Fibroblast of lung (primary cell): ENCODE measurements at regions not wholly inside any gene's neighbourhood (a gene's known extent, or its start where the extent isn't known, plus 50 kb on each side); places are given as distances from the start of the nearest gene placed in this dataset.

Experiments
- DNase-seq, 2 donors: peaks; one replicate each; pipeline versions ENCODE4 v3.0.0 to v3.0.0-alpha.2; 2010; ENCODE audit warnings: low read depth in 2 of 2
- H2AFZ ChIP-seq: 2 replicates; pipeline ENCODE4 v1.5.1; 2012; ENCODE audit warnings: low read length, control low read depth, inconsistent platforms
- H3K27ac ChIP-seq: 2 replicates; pipeline ENCODE4 v1.5.1; 2011; ENCODE audit warnings: low read length, control low read depth; ENCODE audit not compliant: insufficient read depth
- H3K27me3 ChIP-seq: 2 replicates; pipeline ENCODE4 v1.5.1; 2011; ENCODE audit warnings: mild to moderate bottlenecking, low read length; ENCODE audit not compliant: control insufficient read depth, insufficient read depth
- H3K36me3 ChIP-seq: 2 replicates; pipeline ENCODE4 v1.5.1; 2011; ENCODE audit warnings: low read length; ENCODE audit not compliant: control insufficient read depth, insufficient read depth
- H3K4me1 ChIP-seq: 2 replicates; pipeline ENCODE4 v1.5.1; 2011; ENCODE audit warnings: low read length; ENCODE audit not compliant: control insufficient read depth, insufficient read depth; ENCODE audit errors: extremely low read depth
- H3K4me2 ChIP-seq: 2 replicates; pipeline ENCODE4 v1.5.1; 2011; ENCODE audit warnings: low read length, control low read depth; ENCODE audit not compliant: insufficient read depth; ENCODE audit errors: extremely low read depth
- H3K4me3 ChIP-seq, 4 experiments: fragments of 200-600 bp in 1 of 4; sonication (generic) in 1 of 4; replicated peaks in 1 of 4; 2 replicates each; pipeline ENCODE4 v1.5.1; 2011 to 2016; ENCODE audit warnings: low read length in 4 of 4, low read depth in 3 of 4, mild to moderate bottlenecking in 3 of 4, control low read depth in 2 of 4, inconsistent platforms in 1 of 4, mixed read lengths in 1 of 4; ENCODE audit not compliant: insufficient read depth in 1 of 4; ENCODE audit errors: control extremely low read depth in 1 of 4
- H3K79me2 ChIP-seq: 2 replicates; pipeline ENCODE4 v1.5.1; 2012; ENCODE audit warnings: mild to moderate bottlenecking, low read length, inconsistent platforms; ENCODE audit not compliant: control insufficient read depth, insufficient read depth
- H3K9ac ChIP-seq: 2 replicates; pipeline ENCODE4 v1.5.1; 2011; ENCODE audit warnings: mild to moderate bottlenecking, low read length, control low read depth; ENCODE audit not compliant: insufficient read depth
- H3K9me3 ChIP-seq: 2 replicates; pipeline ENCODE4 v1.5.1; 2012; ENCODE audit warnings: low read depth, low read length; ENCODE audit not compliant: control insufficient read depth, insufficient read depth
- H4K20me1 ChIP-seq: 2 replicates; pipeline ENCODE4 v1.5.1; 2011; ENCODE audit warnings: low read length; ENCODE audit not compliant: control insufficient read depth, insufficient read depth; ENCODE audit errors: extremely low read depth
- EZH2 ChIP-seq: IDR thresholded peaks from 2 replicates; pipeline ENCODE4 v1.5.1; 2012; ENCODE audit warnings: low read length, control low read depth, mild to moderate bottlenecking; ENCODE audit errors: missing control alignments
- TF ChIP-seq, protein P1 (sequence below), 2 donors: IDR thresholded peaks in 1 of 2; conservative IDR thresholded peaks in 1 of 2; 1 replicate in 1 of 2; 2 replicates in 1 of 2; pipeline ENCODE4 v1.5.1; 2011 to 2012; ENCODE audit warnings: low read length in 2 of 2, control low read depth in 1 of 2, inconsistent platforms in 1 of 2, low read depth in 1 of 2, mild to moderate bottlenecking in 1 of 2

DNA sequence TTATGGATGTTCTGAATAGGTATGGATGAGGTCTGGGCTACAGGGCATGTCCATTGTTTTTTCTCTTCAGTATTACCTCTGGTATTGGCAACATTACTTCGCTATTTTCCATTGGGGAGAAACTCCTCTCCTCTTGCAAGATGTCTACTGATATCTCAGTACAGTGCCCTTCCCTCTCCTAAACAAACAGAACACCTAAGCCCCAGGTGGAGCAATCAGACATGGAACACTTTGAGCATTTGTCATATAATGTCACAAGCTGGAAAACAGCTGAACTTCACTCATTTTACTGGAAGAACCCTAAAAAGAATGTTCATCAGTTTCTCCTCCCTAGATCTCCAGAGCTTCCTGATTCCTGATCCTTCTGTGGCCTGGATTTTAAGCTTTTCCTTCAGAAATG is 339.8 kb downstream of the FRK start:
- H3K4me2 ChIP-seq: no peak overlapping the region
- H3K27me3 ChIP-seq: no peaks in the 10 kb centered on the region
- no peaks in the 10 kb centered on the region for H3K4me1 ChIP-seq
- no peak overlapping the region for H3K4me3 ChIP-seq
- no peaks in the 10 kb centered on the region for H3K79me2 ChIP-seq
- H3K36me3 ChIP-seq: no peaks in the 10 kb centered on the region
- H3K9ac ChIP-seq: no peak overlapping the region
- TF ChIP-seq, protein P1, sequence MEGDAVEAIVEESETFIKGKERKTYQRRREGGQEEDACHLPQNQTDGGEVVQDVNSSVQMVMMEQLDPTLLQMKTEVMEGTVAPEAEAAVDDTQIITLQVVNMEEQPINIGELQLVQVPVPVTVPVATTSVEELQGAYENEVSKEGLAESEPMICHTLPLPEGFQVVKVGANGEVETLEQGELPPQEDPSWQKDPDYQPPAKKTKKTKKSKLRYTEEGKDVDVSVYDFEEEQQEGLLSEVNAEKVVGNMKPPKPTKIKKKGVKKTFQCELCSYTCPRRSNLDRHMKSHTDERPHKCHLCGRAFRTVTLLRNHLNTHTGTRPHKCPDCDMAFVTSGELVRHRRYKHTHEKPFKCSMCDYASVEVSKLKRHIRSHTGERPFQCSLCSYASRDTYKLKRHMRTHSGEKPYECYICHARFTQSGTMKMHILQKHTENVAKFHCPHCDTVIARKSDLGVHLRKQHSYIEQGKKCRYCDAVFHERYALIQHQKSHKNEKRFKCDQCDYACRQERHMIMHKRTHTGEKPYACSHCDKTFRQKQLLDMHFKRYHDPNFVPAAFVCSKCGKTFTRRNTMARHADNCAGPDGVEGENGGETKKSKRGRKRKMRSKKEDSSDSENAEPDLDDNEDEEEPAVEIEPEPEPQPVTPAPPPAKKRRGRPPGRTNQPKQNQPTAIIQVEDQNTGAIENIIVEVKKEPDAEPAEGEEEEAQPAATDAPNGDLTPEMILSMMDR (conservative IDR thresholded peaks at IDR 0.05 in 1 of 2, IDR thresholded peaks at IDR 0.05 in 1 of 2; ENCODE audit: low read depth in 1 of 2, low read length in 2 of 2): no peak
- no peak for TF ChIP-seq EZH2
- no peak for DNase-seq
- H3K27ac ChIP-seq: no peak overlapping the region
- no peaks in the 10 kb centered on the region for H3K9me3 ChIP-seq
- no peaks in the 10 kb centered on the region for H4K20me1 ChIP-seq
- H2AFZ ChIP-seq: no peak overlapping the region

DNA sequence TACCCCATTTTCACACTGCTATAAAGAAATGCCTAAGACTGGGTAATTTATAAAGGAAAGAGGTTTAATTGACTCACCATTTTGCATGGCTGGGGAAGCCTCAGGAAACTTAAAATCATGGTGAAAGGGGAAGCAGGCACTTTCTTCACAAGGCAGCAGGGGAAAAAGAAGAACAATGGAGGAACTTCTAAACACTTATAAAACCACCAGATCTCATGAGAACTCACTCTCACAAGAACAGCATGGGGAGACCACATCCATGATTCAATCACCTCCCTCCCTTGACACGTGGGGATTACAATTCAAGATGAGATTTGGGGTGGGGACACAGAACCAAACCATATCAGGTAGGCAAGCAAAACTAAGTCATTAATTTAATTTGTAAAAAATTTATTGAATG is 343.2 kb downstream of the FRK start:
- H3K79me2 ChIP-seq: no peaks in the 10 kb centered on the region
- H3K9ac ChIP-seq: no peak overlapping the region
- TF ChIP-seq EZH2: no peak
- TF ChIP-seq, protein P1 (conservative IDR thresholded peaks at IDR 0.05 in 1 of 2, IDR thresholded peaks at IDR 0.05 in 1 of 2; ENCODE audit: low read depth in 1 of 2, low read length in 2 of 2): no peak
- no peaks in the 10 kb centered on the region for H3K36me3 ChIP-seq
- H2AFZ ChIP-seq: no peak overlapping the region
- no peak overlapping the region for H3K27ac ChIP-seq
- no peaks in the 10 kb centered on the region for H3K4me1 ChIP-seq
- no peak for DNase-seq
- H3K27me3 ChIP-seq: no peaks in the 10 kb centered on the region
- no peaks in the 10 kb centered on the region for H3K9me3 ChIP-seq
- no peak overlapping the region for H3K4me3 ChIP-seq
- H3K4me2 ChIP-seq: no peak overlapping the region
- no peaks in the 10 kb centered on the region for H4K20me1 ChIP-seq

GRCh38 chr6:115717062-115717461 is 343.6 kb downstream of the FRK start:
- no peaks in the 10 kb centered on the region for H4K20me1 ChIP-seq
- no peak overlapping the region for H3K4me3 ChIP-seq
- no peak overlapping the region for H3K9ac ChIP-seq
- TF ChIP-seq, protein P1 (conservative IDR thresholded peaks at IDR 0.05 in 1 of 2, IDR thresholded peaks at IDR 0.05 in 1 of 2; ENCODE audit: low read depth in 1 of 2, low read length in 2 of 2): no peak
- TF ChIP-seq EZH2: no peak
- no peak overlapping the region for H3K4me2 ChIP-seq
- H3K4me1 ChIP-seq: no peaks in the 10 kb centered on the region
- H3K9me3 ChIP-seq: no peaks in the 10 kb centered on the region
- no peaks in the 10 kb centered on the region for H3K79me2 ChIP-seq
- no peaks in the 10 kb centered on the region for H3K36me3 ChIP-seq
- DNase-seq: no peak
- no peak overlapping the region for H2AFZ ChIP-seq
- H3K27ac ChIP-seq: no peak overlapping the region
- H3K27me3 ChIP-seq: no peaks in the 10 kb centered on the region
